SU-DHL-6 (cell line): ENCODE measurements at regions not wholly inside any gene's neighbourhood (a gene's known extent, or its start where the extent isn't known, plus 50 kb on each side); places are given as distances from the start of the nearest gene placed in this dataset.

Experiments used
- H2AFZ ChIP-seq: fragments of 200-600 bp; sonication (generic); 2 replicates; pipeline ENCODE4 v1.6.1; 2014; ENCODE audit warnings: low read depth, mild to moderate bottlenecking, moderate library complexity, mixed read lengths, antibody characterized with exemption, low read length; ENCODE audit not compliant: severe bottlenecking
- H3F3A ChIP-seq: fragments of 200-600 bp; shearing (Covaris generic); 2 replicates; pipeline ENCODE4 v1.6.0; 2016; ENCODE audit warnings: antibody characterized with exemption, mild to moderate bottlenecking; ENCODE audit not compliant: insufficient read depth
- H3K27ac ChIP-seq: fragments of 200-600 bp; sonication (generic); 2 replicates; pipeline ENCODE4 v1.5.1; 2016; ENCODE audit warnings: low read depth, mild to moderate bottlenecking, low read length, moderate library complexity, mixed read lengths
- H3K27me3 ChIP-seq: fragments of 200-600 bp; sonication (generic), shearing (Covaris generic); 2 replicates; pipeline ENCODE4 v1.6.0; 2014; ENCODE audit warnings: mild to moderate bottlenecking, low read length
- H3K36me3 ChIP-seq: fragments of 200-600 bp; sonication (generic); 2 replicates; pipeline ENCODE4 v1.6.1; 2014; ENCODE audit warnings: mild to moderate bottlenecking, low read length, mixed read lengths
- H3K4me2 ChIP-seq: fragments of 300-600, 200-600 bp; shearing (Covaris generic), sonication (generic); 2 replicates; pipeline ENCODE4 v1.6.0; 2014; ENCODE audit warnings: low read length, low read depth, mild to moderate bottlenecking; ENCODE audit not compliant: poor library complexity, severe bottlenecking
- H3K4me3 ChIP-seq: fragments of 200-600 bp; sonication (generic); 2 replicates; pipeline ENCODE4 v1.5.1; 2014; ENCODE audit warnings: antibody characterized with exemption, low read length, mild to moderate bottlenecking, mixed read lengths; ENCODE audit not compliant: insufficient read depth, poor library complexity, severe bottlenecking
- H3K79me2 ChIP-seq: fragments of 200-600 bp; sonication (generic); 2 replicates; pipeline ENCODE4 v1.6.1; 2014; ENCODE audit warnings: mild to moderate bottlenecking, low read length, moderate library complexity; ENCODE audit not compliant: insufficient read depth
- H3K9ac ChIP-seq: fragments of 200-600 bp; sonication (generic); 2 replicates; pipeline ENCODE4 v1.7.0; 2014; ENCODE audit warnings: mild to moderate bottlenecking, low read length
- H3K9me2 ChIP-seq: fragments of 200-600 bp; sonication (generic); replicated peaks from 2 replicates; pipeline ENCODE4 v1.6.1; 2014; ENCODE audit warnings: low read length; ENCODE audit not compliant: insufficient read depth
- H3K9me3 ChIP-seq: fragments of 200-600 bp; sonication (generic); 2 replicates; pipeline ENCODE4 v1.6.1; 2014; ENCODE audit warnings: low read length, mixed read lengths; ENCODE audit not compliant: insufficient read depth
- H4K20me1 ChIP-seq: fragments of 200-600 bp; sonication (generic); 2 replicates; pipeline ENCODE4 v1.6.1; 2014; ENCODE audit warnings: low read depth, mild to moderate bottlenecking, antibody characterized with exemption, low read length, moderate library complexity, mixed read lengths
- CTCF ChIP-seq: fragments of 200-600 bp; sonication (generic); IDR thresholded peaks from one replicate; pipeline ENCODE4 v1.5.1; 2017; ENCODE audit warnings: antibody characterized with exemption, mild to moderate bottlenecking, low read length, moderate library complexity; ENCODE audit not compliant: insufficient read depth, poor library complexity, severe bottlenecking
- EZH2phosphoT487 ChIP-seq: fragments of 200-600 bp; sonication (generic), shearing (Covaris generic); conservative IDR thresholded peaks from 2 replicates; pipeline ENCODE4 v1.6.1; 2018; ENCODE audit warnings: mild to moderate bottlenecking, antibody characterized with exemption, low read length, moderate library complexity, mixed read lengths

- H3K27ac ChIP-seq = no peak overlapping the region
- H3K27me3 ChIP-seq = no peaks in the 10 kb centered on the region
- no peaks in the 10 kb centered on the region; the same call in 1 of the 2 replicates for H3K9me3 ChIP-seq
- H3K4me3 ChIP-seq = no peak overlapping the region
- no peaks in the 10 kb centered on the region for H4K20me1 ChIP-seq
- no peaks in the 10 kb centered on the region for H3K9me2 ChIP-seq
- H3K9ac ChIP-seq = no peak overlapping the region
- H2AFZ ChIP-seq = no peak overlapping the region
- H3F3A ChIP-seq = no peaks in the 10 kb centered on the region
- H3K4me2 ChIP-seq = no peak overlapping the region
- no peaks in the 10 kb centered on the region for H3K36me3 ChIP-seq
- H3K79me2 ChIP-seq = no peaks in the 10 kb centered on the region
- no peak for TF ChIP-seq CTCF
- TF ChIP-seq EZH2phosphoT487 = no peak
Observed at GRCh38 chr21:16076465-16076864, 346.7 kb downstream of the USP25 start.

GRCh38 chr21:16078382-16078781 is 348.6 kb downstream of the USP25 start:
- H3K9ac ChIP-seq = no peak overlapping the region
- H3K9me2 ChIP-seq = no peaks in the 10 kb centered on the region
- no peaks in the 10 kb centered on the region for H3K36me3 ChIP-seq
- no peaks in the 10 kb centered on the region; the same call in 1 of the 2 replicates for H3K9me3 ChIP-seq
- no peaks in the 10 kb centered on the region for H3K27me3 ChIP-seq
- no peak overlapping the region for H3K4me2 ChIP-seq
- H3K4me3 ChIP-seq = no peak overlapping the region
- H3F3A ChIP-seq = no peaks in the 10 kb centered on the region
- no peak overlapping the region for H3K27ac ChIP-seq
- H3K79me2 ChIP-seq = no peaks in the 10 kb centered on the region
- H4K20me1 ChIP-seq = no peaks in the 10 kb centered on the region
- TF ChIP-seq CTCF = no peak
- no peak for TF ChIP-seq EZH2phosphoT487
- no peak overlapping the region for H2AFZ ChIP-seq

DNA sequence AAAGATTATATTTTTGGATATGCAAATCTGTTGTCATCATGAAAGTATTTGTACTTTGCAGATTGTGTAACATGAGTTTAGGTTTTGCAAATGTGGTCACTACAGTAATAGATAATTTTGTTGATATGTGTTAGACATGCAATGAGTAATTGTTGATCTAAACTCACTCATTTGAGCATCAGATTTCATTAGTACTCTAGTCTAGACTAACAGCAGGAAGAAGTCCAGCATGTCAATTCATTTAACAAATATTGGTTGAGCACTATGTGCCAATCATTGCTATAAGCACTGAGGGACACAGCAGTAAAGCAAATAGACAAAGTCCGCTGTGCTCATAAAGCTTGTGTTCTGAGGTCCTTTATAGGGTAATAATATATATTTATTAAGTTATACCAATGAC is 350.0 kb downstream of the USP25 start:
- Histone ChIP-seq H3K36me3 (no peaks in the 10 kb centered on the region), H3F3A (no peaks in the 10 kb centered on the region), H3K9ac (no peak overlapping the region), H3K4me2 (no peak overlapping the region), H2AFZ (no peak overlapping the region), H3K79me2 (no peaks in the 10 kb centered on the region), H3K4me3 (no peak overlapping the region), H3K9me2 (no peaks in the 10 kb centered on the region), H3K27ac (no peak overlapping the region), H3K27me3 (no peaks in the 10 kb centered on the region), H3K9me3 (no peaks in the 10 kb centered on the region; the same call in 1 of the 2 replicates), H4K20me1 (no peaks in the 10 kb centered on the region)
- TF ChIP-seq CTCF = no peak
- TF ChIP-seq EZH2phosphoT487 = no peak

GRCh38 chr21:16081304-16081703 is 351.5 kb downstream of the USP25 start:
- Histone ChIP-seq H3K9ac (no peak overlapping the region), H3K4me3 (no peak overlapping the region), H3K9me3 (no peaks in the 10 kb centered on the region; the same call in 1 of the 2 replicates), H3K79me2 (no peaks in the 10 kb centered on the region), H3K27ac (no peak overlapping the region), H3K9me2 (no peaks in the 10 kb centered on the region), H4K20me1 (no peaks in the 10 kb centered on the region), H3K36me3 (no peaks in the 10 kb centered on the region), H2AFZ (no peak overlapping the region), H3K4me2 (no peak overlapping the region), H3F3A (no peaks in the 10 kb centered on the region), H3K27me3 (no peaks in the 10 kb centered on the region)
- no peak for TF ChIP-seq CTCF
- no peak for TF ChIP-seq EZH2phosphoT487
